HG02763 (cell line): ENCODE measurements at regions not wholly inside any gene's neighbourhood (a gene's known extent, or its start where the extent isn't known, plus 50 kb on each side); places are given as distances from the start of the nearest gene placed in this dataset.
"Not testable (repeated sequence)": the region's sequence is repeated elsewhere in the genome, so short reads cannot be mapped to it uniquely, and the experiment has no call there.

Source experiments
- ATAC-seq: cut with Tn5 transposase; IDR thresholded peaks from one replicate; pipeline ENCODE4 v1.9.1; 2021; ENCODE audit warnings: mild to moderate bottlenecking, moderate library complexity; ENCODE audit not compliant: unreplicated experiment

DNA sequence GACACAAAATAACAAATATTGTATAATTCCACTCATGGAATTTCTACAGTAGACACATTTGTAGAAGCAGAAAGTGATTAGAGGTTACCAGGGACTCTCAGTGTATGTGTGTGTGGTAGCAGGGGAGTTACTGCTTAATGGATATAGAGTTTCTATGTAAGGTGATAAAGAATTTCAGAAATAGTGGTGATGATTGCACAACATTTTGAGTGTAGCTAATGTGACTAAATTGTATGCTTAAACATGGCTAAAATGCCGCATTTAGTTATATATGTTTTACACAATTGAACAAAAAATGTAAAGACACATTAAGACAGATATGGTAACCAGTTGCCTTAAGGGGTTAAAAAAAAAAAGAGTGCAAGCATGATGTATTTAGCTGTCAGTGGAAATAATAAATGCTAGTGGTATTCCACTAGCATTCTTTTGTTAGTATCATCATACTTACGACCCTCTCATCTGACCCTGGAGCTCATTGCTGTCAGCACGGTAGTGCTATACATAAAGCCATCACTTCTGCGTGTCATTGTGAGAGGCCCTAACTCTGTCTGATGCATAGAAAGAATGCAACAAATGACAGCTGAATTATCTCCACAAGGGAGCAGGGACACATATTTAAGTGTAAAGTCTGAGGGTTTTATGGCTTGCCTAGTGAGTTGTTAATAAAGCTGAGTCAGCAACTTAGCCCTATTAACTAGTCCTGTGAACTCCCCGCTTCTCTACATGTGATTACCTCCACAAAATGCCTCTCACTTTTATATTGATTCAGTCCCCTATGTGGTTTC is 134.1 kb upstream of the RXFP2 start:
- ATAC-seq = no peak

- ATAC-seq = not testable (repeated sequence)
Measured at GRCh38 chr13:31607531-31607930, 131.8 kb upstream of the RXFP2 start.

GRCh38 chr13:31608780-31609179 is 130.5 kb upstream of the RXFP2 start:
- ATAC-seq = not testable (repeated sequence)

DNA sequence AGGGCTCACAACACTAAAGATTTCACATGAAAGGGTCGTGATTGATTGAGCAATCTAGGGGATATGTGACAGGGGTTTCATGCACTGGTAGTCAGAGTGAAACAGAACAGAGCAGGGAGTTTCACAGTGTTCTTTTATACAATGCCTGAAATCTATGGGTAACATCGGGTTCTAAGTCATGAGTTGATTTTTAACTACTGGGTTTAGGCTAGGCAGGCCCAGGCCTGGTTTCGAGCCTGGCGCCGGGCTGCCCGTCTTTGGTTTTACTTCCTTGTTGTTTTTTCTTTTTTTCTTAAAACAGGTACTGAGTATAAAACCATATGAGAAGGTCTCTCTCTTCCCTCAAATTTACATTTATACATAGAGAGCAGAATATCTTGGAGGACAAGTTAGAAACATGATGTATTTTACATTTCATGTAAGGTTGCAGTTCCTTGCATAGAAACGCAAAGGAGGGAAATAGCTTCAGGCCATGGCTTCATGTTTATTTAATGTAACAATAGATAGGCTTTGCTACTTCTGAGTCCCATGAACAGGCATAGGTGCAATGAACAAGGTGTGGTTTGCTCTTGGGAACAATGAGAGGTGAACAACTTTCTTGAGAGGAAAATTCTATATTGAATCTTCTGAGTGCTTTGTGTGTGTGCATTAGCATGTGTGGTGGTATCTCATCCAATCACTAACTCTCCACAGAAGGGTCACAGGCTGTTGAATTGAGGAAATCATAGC is 128.9 kb upstream of the RXFP2 start:
- no peak for ATAC-seq

GRCh38 chr13:31611214-31611613 is 128.1 kb upstream of the RXFP2 start:
- no peak for ATAC-seq

DNA sequence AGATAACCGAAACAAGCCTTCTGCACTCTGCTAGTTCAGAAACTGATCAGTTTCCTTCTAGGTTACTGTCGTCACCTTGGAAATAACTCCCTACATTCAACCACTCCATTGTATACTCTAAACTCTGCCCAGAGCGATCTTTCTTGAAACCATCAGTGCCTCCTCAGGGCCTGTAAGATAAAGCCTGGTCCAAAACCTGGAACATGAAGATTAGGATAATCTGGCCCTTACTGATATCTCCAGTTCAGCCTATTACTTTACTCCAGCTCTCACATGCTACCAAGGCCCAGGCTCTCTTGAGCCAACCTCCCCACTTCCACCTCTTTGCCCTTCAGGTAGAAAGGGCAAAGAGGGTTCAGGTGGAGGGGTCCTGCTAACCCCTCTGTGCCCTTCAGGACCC is 125.3 kb upstream of the RXFP2 start:
- ATAC-seq = no peak

GRCh38 chr13:31614704-31615103 is 124.6 kb upstream of the RXFP2 start:
- ATAC-seq = no peak

DNA sequence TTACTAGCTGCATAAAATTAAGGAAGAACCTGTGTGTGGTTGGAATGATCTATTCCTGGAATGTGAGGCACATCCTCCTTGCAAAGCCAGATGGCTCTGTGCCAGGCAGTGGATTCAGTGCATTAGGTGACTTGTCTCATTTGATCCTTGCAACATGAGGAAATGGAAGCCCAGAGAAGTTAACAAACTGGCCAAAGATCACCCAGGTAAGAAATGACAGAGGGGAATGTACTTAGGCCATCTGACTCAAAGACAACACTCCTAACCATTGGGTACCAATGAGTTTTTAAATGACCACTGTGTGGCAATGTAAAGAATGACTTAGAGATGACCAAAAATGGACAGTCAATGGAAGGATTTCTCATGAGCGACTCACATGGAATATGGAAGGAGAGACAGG is 114.2 kb upstream of the RXFP2 start:
- ATAC-seq = no peak

GRCh38 chr13:31627097-31627845 is 112.1 kb upstream of the RXFP2 start:
- no peak for ATAC-seq

DNA sequence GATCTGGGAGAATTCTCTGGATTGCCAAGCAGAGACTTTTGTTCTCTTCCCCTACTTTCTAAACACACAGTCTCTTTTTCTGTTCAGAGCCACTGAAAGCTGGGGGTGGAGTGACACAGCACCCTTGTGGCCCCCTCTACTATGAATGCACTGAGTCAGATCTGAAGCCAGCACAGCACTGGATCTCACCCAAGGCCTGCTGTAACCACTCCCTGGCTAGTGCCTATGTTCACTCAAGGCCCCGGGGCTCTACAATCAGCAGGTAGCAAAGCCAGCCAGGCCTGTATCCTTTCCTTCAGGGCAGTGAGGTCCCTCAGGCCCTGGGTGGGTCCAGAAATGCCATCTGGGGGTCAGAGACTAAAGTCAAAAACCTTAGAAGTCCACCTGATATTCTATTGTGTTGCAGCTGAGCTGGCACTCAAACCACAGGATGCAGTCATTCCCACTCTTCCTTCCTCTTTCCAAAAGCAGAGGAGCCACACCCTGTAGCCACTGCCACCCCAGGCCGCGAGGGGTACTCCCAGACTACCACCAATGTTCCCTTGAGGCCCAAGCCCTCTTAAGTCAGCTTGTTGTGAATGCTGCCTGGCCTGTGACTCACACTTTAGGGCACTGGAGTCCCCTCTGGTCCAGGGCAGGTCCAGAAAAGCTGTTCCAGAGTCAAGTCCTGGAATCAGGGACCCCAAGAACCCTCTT is 110.1 kb upstream of the RXFP2 start:
- ATAC-seq = no peak

GRCh38 chr13:31631071-31631470 is 108.3 kb upstream of the RXFP2 start:
- ATAC-seq = no peak

GRCh38 chr13:31631746-31632145 is 107.6 kb upstream of the RXFP2 start:
- ATAC-seq = no peak

DNA sequence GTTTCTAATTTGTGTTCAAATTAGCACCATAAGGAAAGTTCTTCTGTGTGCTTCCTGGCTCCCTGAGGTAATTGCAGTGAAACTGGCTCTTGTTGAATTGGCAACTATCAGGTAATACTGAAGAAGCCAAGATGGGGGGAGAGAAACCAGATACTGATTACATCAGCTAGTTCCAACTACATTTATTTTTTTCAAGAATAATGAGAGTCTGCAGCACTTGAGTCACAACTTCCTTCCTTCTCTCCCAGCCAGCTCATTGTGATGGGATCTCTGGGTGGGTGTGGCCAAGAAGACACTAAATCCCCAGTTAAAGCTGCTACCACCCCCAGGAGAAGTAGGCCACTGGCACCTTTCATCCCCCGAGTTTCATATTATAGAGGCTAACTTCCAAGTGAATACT is 100.7 kb upstream of the RXFP2 start:
- ATAC-seq = no peak

DNA sequence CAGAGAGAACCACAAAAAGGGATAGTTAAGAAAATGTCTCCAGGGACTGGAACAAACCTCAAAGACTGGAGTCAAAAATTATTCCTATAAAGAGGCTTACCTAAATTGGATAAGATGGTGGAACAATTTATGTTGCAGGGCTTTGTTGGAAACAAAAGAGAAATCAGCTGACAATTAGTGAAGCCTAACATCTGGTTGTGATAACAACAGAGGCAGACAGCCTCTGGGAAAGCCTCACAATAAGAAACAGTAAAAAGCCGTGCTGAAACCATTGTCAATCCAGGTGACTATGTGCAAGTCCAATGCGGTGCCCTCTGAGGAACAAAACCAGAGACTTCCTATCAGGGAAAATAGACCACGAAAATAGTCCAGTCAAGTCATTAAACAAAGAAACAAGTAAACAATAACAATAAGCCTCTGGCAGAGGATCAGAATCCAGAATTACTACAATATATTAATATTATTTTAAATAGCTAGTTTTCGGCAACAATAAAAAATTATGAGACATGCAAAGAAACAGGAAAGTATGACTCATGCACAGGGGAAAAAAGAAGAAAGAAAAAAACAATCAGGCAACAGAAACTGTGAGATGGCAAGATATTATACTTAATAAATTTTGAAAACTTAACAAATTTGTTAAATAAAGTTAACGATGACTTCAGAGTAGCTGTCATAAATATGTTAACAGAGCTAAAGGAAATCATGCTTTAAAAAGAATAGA is 99.7 kb upstream of the RXFP2 start:
- ATAC-seq = no peak

- ATAC-seq = no peak
Measured at GRCh38 chr13:31649766-31650165, 89.6 kb upstream of the RXFP2 start.

GRCh38 chr13:31653730-31654129 is 85.6 kb upstream of the RXFP2 start:
- ATAC-seq = no peak

- no peak for ATAC-seq
Measured at GRCh38 chr13:31663880-31664585, 75.3 kb upstream of the RXFP2 start.

- ATAC-seq = no peak
Measured at GRCh38 chr13:31670831-31671617, 68.3 kb upstream of the RXFP2 start.

DNA sequence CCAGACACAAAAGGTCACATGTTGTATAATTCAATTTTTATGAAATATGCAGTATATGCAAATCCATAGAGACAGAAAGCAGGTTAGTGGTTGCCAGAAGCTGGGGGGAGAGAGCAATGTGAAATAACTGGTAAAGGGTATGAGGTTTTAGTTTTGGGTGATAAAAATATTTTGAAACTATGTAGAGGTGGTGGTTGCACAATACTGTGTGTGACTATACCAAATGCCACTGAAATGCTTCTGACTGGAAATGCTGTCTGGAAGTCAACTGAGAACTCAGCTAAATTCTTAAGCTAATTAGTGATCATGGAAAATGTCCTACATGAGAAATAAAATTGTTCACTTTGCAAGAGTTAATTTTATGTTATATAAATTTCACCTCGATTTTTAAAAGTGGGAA is 65.3 kb upstream of the RXFP2 start:
- ATAC-seq = no peak
